ENCODE measurements at regions not wholly inside any gene's neighbourhood (a gene's known extent, or its start where the extent isn't known, plus 50 kb on each side); places are given as distances from the start of the nearest gene placed in this dataset.

DNA sequence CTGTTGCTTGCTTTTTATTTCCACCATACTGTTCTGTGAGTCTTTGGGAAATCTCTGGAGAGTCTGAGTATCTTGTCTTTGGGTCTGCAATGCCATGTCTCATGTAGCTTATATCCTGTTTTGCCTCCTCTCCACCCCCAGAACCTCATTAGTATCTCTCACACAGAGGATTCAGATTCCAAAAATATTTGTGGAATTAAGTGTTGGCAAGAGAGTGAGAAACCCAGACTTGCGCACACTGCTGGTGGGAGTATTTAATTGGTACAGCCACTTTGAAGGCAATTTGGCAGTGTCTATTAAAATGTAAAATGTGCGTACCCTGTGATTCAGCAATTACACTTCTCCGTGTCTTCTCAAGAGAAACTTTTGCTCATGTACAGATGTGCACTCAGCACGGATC lies 68.6 kb downstream of the ZNF621 start:
- peak; percentile 24 for DNase-seq (ENCODE audit: low read depth)

DNA sequence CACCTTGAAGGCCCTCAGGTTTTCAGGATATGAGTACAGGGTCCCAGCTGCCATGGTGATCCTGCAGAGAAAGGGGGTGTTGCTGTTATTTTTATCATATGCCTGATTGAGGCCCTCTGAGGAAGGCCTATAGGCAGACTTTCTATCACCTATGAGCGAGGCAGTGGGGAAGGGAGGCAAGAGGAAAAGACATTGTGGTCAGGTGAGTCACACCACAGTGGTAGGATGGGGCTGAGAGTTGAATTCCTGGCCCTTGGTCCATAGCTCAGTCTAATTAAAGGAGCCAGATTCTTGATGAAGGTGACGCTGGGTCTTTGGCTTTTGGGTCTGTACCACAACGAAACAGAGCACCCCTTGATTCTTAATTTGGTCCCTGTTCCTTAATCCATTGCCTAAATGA lies 72.7 kb downstream of the ZNF621 start:
- DNase-seq (ENCODE audit: low read depth): peak; percentile 73

DNA sequence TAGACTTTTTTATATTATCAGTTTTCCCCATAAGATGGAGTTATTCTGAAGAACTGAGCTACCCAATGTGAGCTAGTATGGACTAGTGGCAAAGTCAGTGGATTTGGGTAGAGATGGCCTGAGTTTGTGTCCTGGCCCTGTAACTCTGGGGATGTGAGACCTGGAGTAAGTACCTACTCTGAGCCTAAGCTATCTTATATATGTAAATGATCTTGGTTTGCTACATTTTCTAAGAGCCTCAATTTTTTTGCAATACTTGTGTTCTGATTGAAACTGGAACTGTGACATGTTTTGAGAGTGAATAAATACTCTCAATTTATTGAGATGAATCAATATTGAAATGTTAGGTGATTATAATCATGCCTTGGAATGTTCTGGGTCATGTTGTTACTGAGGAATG lies 73.6 kb downstream of the ZNF621 start:
- DNase-seq (ENCODE audit: low read depth): no peak

DNA sequence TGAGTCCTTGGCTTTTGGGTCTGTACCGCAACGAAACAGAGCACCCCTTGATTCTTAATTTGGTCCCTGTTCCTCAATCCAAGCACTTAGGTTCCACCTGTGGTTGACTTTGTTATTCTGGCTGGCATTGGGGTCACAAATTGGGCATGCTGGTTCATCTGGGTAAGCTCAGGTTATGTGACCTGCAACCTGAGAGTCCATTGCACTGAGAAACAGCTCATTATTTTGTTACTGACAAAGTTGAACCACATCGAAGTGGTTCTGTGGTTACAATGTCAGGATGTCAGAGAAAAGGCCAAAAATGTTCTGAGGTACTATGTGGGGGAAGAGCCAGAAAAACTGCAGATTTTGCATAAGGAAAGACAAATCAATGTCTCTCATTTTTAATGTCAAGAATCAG lies 74.2 kb downstream of the ZNF621 start:
- DNase-seq (ENCODE audit: low read depth): no peak

DNA sequence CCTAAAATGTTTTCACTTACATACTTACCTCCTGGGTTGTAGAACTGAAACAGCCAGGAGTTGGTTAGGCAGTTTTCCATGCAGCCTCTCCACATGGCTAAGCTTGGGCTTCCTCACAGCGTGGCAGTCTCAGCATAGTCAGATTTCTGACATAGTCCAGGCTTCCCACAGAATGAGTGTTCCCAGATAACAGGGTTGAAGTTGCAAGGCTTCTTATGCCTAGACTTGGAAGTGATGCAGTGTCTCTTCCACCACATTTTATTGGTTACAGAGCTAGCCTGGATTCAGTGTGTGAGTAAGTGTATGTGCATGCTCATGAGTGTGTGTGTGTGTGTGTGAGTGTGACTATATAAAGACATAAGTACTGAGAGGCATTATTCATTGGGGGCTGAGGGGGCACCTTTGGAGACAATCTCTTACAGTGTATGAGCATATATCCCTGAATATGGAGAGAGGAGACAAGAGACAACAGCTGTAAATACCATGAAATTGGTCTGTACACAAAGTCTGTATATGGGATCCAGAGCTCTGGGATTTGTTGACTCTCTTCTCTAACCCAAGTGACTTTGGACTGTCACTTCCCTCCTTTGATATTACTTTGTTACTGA lies 78.1 kb downstream of the ZNF621 start:
- no peak for DNase-seq (ENCODE audit: low read depth)

DNA sequence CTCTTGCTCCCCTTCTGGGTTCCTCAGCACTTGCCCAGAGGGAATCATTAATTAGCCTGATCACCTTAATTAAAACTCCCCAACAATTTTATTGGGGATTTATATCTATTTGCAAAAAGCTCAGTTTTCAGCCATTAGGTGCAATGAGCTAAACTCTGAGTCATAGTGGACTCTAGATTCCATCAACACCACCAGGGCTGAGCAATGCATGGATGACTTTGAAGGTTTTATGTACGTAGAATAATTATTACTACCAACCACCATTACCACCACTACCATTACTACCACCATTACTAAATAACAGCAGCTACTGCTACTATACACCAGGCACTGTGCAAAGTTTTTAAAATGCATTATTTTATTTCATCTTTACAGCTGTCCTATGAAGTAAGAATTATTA lies 81.2 kb downstream of the ZNF621 start:
- no peak for DNase-seq (ENCODE audit: low read depth)

DNA sequence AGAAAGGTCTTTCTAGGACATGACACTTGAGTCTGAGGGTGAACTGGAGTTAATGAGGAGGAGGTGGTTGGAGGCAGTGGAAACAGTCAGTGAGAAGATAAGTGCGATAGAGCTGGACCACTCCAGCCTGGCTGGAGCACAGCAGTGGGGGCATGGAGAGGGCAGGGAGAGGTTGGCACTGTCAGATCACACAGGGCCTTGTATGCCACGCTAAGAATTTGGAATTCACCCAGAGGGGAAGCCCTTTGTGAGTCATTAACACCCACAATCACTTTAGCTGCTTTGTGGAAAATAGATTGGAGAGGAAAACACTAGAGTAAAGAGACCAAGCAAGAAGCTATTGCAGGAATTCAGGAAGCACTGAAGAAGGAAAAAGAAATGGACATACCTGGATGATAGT lies 83.3 kb downstream of the ZNF621 start:
- peak; percentile 75 for DNase-seq (ENCODE audit: low read depth)

DNA sequence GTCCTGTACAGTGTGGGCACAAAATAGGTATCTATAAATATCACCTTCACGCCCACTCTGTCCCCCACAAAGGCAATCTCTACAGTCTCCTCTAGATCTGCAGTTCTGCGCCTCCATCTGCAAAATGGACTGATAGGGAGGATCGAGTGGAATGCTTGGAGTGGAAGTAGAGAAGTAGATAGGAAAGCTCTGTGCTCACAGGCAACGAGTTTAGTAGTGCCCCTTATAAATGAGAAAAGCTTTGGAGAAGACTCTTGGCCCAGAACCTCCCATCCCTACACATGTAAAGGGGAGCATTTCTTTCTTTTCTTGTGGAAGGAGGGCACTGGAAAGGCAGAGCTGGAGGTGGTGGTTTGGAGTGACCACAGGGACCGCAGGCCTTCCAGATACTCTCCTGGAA lies 88.5 kb downstream of the ZNF621 start:
- no peak for DNase-seq (ENCODE audit: low read depth)

DNA sequence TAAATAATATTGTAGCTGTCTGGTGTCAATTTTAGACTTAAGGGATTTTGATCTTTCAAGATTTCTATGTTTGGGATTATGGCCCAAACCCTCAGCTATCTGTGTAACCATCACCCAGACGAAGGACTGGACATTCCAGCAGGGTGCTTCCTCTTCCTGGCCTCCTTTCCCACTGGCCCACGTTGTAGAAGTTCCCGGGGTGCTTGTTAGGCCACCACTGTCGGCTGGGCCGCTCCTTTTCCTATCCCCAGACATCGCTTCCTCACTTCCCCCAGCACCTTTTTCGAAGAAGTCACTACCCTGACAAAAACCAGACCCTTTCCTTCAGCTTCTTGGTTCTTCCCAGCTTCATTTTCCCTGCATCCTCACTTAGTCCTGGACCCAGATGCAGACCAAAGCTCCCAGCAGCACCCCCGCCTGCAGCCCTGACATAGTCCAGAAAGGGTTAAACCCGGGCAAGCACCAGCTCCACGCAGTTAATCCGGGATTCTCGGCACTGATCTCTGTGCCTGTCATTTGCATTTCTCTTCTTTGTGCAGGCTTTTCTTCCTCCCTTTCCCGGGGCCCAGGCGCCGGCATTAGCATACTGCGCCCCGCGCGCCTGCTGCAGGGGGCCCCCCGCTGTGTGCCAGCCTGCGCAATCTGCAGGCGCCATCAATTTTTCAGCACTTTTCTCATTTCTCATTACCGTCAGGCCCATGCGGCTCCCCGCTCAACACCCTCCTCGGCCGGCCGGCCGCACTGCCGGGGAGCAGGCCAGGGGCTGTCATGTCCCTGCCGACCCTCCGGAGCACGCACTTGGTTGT lies 90.6 kb downstream of the ZNF621 start:
- no peak for DNase-seq (ENCODE audit: low read depth)

DNA sequence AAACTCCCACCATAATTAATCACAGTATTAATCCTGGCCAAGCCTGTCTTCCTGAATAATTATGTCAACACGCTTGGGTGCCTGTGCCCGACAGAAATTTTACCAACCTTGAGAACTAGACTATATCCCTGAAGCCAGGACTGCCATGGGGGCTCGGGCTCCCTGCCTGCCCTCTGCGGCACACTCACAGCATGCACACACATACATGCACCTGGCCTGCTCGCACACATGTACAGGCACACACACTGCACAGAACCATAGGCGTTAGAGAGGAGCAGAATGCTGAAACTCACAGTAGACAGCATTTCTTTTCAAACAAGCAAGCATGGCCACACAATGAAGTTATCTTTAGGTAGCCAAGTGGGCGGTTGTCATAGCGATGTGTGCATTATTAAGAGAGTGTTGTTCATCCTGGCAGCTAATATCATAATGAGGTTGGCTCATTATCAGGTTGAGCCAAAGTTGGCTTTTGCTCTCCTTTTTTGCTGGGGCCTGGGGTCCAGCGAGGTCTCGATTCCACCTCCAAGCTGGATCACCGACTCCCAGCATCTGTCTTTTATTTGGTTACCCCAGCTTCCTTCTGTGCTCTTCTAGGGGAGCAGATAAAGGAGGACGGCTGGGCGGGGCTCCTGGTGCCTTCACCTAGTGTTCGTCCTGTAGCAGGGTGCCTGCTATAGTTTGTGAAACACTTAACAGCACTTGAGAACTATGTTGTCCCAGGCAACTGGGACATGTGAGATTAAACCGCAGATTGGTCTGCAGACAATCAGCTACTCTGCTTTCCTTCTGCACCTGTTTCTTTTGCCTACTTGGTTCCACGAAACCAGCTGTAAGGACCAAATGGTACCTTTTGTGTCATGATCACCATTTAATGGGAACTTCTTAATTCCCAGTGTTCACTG lies 91.4 kb downstream of the ZNF621 start:
- no peak for DNase-seq (ENCODE audit: low read depth)

DNA sequence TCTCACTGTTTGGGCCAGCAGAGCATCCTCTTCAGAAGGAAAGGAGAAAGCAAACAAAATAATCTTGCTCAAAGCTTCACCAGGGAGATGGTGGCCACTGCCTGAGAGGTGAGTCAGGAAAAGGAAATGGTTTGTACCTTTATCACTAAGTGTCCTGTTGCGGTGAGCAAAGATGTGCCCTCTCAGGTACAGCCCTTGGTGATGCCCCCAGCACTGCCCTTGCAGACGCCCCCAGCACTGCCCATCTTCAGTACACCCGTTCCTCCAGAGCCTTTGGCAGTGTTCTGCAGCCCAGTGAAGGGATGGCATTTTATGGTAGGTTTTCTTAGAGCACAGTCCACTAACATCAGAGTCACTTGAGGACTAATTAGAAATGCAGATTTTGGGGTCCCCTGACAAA lies 92.3 kb downstream of the ZNF621 start:
- DNase-seq (ENCODE audit: low read depth): no peak

DNA sequence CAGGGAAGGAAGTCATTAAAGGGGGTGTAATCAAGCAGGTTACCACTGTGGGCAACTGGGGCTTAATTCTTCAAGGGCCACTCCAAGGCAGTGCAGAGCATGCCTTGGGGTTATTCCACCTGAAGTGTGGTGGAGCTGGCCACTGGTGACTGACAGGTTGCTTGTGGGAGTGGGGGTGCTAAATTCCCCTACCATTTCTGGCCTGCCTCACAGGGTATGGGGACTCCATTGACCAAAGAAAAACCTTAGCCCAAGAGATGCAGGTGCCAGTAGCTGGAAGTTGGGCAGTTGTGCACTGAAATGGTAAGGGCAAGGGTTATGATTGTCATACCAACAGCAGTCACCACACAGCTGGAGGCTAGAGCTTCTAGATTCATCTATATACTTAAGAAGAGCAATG lies 93.4 kb downstream of the ZNF621 start:
- DNase-seq (ENCODE audit: low read depth): no peak

DNA sequence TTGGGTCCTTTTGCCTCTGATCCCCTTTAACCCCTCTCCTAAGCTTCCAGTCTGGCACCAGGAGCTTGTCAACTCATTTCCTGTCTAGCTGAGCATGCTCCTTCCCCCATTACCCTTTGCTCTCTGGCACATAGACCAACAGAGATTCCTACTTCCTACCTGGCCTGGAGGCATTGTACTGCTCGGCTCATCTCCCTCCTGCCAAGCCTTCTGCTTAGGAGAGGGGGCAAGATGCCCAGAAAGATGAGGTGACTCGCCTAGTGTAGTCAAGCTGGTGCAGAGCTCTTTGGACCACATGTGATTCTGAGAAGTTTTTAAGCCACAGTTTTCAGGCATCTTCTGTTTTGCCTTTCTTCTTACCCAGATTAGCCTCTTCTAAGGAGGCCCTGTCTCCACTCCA lies 95.4 kb downstream of the ZNF621 start:
- peak; percentile 81 for DNase-seq (ENCODE audit: low read depth)

DNA sequence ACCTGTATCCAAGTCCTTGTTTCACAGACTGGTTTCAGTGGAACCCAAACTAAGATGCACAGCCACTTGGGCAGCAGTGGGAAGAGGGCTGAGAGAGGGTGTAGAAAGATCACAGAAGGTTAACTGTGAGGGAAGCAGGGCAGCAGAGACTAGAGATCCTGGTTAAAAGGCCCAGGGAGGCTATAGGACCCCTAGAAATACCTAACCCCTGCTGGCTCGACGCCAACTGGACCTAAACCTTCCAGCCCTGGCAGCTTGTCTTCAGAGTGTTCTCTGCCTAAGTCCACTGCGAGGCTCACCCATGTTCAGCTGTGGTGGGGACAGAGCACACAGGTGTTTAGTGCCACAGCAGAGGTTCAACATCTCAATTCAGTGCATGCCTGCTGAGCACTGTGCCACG lies 96.5 kb downstream of the ZNF621 start:
- DNase-seq (ENCODE audit: low read depth): no peak

DNA sequence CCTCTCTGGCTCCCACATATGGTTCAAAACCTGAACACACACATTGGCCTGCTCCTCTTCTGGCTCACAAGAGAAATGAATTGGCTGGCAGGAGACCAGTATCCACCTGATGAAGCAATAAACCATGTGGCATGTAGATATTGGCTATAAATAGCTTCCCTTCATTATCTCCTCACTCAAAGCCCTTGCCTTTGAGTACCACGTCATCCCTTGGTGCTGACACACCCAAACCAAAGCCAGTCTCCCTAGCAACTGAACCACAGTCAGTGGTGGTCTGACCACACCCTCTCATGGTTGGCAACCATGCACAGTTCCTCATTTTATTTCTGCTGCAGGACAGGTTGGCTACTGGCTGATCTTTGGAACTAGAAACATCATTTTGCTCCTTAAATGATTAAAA lies 98.8 kb downstream of the ZNF621 start:
- DNase-seq (ENCODE audit: low read depth): peak; percentile 93

DNA sequence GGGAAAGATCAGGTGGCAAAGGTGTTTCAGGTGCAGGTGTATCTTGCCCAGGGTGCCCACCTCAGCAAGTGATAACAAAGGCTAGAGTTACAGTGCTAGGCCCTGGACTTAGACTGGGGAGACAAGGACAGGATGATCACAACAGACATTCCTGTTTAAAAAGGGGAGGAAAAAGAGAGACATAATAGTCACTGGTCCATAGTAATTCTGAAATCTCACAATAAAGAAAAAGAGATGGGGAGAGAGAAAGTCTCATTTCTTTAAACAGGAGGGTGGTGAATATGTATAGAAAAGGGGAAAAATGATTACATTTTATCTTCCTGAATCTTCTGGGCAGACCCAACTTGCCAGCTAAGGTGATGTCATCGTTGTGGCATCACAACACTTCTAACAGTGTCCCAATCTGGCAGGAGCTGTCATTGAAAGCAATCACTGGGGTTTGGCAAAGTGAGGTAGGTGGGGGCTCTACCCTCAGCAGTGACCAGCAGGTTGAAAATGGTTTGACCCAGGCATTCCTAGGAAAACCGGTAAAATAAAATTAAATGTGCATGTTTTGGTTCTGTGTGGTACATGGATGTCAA lies 99.5 kb downstream of the ZNF621 start:
- DNase-seq (ENCODE audit: low read depth): no peak

DNA sequence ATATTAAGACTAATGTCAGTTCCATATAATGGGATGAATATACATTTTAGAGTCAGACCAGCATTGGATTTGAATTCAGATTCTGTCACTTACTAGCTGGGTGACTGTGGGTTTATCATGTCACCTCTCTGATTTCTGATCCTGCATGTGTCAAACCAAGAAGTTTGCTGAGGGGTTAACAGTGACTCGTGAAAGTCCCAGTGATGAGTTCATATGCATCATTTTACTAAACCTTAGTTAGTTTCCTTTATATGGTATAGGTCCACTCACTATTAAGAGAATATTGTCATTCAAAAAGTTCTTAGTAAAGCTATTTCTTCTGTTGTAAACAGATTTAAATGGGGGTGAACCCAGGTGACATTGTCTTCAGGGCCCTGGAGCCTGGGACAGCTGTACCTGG lies 102.3 kb downstream of the ZNF621 start:
- no peak for DNase-seq (ENCODE audit: low read depth)

DNA sequence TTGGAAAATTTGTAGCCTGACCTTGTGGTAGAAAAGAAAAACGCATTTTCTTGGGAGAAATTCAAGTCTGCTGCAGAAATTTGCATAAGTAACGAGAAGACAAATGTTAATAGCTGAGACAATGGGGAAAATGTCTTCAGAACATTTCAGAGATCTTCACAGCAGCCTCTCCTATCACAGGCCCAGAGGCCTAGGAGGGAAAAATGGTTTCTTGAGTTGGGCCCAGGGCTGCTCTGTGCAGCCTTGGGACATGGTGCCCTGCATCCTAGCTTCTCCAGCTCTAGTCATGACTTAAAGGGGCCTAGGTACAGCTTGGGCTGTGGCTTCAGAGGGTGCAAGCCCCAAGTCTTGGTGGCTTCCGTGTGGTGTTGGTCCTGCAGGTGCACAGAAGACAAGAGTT lies 104.2 kb downstream of the ZNF621 start:
- no peak for DNase-seq (ENCODE audit: low read depth)

DNA sequence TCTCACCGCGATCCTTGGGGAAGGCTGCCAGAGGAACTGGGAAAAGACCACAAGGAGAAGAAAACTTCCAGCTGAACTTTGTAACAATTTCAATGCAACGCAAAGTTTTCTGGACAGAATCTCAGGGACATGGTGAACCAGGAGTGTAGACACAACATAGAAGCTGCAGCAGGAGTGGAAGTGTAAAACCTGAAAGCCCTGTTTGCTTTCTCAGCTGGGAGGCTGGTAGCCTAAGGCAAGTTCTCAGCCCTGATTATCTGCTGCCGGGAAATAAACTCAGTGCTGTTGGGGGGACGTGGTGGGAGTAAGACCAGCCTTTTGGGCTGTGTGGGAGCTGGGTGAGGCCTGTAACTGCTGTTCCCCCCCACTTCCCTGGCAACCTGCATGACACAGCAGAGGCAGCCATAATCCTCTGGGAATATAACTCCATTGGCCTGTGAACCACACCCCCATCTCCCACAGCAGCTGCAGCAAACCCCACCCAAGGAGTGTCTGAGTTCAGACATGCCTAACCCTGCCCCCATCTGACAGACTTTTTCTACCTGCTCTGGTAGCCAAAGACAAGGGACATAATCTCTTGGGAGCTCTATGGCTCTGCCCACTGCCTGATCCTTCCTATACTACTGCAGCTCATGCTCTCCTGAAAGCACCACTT lies 106.7 kb downstream of the ZNF621 start:
- no peak for DNase-seq (ENCODE audit: low read depth)

DNA sequence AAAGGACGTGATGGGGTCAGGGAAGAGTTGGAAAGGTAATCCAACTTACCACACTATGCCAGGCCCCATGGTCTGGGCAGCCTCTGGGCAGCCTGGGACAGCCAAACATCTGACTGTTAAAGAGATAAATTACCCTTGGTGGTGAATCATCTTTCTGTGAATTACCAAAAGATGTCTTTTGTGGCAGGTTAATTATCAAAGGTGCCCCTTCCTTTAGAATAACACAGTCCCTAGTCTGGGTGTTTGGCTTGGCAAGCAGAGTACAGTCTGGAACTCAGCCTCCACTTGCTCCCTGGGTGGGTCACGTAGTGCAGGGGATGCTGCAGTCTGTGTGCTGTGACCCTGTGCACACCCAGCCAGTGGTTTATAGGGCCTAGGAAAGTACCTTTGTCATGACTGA lies 113.1 kb downstream of the ZNF621 start:
- DNase-seq (ENCODE audit: low read depth): peak; percentile 10

DNA sequence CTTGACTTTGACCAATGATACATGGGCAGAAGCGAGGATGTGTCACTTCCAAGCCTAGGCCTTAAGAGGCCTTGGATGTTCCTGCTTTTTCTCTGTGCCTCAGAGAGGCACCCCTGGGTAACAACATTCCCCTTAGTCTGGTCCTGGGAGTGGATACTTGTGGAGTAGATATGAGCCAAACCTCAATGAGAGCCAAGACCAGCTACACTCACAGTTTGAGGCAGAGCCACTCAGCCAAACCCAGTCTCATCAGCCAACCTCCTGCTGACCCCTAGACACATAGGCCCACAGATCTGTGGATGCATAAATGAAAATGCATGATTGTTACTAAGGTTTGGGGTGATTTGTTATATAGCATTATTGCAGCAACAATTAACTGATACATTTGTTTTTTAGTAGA lies 114.2 kb downstream of the ZNF621 start:
- DNase-seq (ENCODE audit: low read depth): no peak

DNA sequence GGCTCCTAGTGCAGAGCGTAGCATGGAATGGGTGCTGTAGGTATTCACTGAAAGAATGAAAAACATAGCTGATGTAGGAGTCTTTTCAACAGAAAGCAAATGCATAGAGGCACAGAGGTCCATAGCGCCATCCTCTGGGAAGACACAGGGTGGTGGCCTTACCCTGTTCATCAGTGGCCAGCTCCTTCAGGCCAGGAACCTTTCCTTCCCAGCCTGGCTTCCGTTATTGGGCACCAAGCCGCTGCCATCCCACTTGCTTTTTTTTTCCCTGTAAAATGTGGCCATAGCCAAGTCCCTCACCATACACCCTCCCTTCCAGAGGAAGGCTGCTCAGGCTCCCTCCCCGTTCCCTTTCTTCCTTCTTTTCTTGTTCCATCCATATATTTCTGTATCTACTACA lies 118.1 kb downstream of the ZNF621 start:
- no peak for DNase-seq (ENCODE audit: low read depth)

Measured in RPMI7951 (cell line).